22Rv1 (cell line): ENCODE measurements at regions not wholly inside any gene's neighbourhood (a gene's known extent, or its start where the extent isn't known, plus 50 kb on each side); places are given as distances from the start of the nearest gene placed in this dataset.

ENCODE experiments used
- ZFX ChIP-seq: fragments of 450-650 bp; IDR thresholded peaks from 2 replicates; pipeline ENCODE4 v1.6.1; 2017; ENCODE audit warnings: antibody characterized with exemption, borderline replicate concordance
- TF ChIP-seq, protein P1 (sequence below): fragments of 450-650 bp; IDR thresholded peaks from 2 replicates; pipeline ENCODE4 v1.5.1; 2017; ENCODE audit warnings: mild to moderate bottlenecking

DNA sequence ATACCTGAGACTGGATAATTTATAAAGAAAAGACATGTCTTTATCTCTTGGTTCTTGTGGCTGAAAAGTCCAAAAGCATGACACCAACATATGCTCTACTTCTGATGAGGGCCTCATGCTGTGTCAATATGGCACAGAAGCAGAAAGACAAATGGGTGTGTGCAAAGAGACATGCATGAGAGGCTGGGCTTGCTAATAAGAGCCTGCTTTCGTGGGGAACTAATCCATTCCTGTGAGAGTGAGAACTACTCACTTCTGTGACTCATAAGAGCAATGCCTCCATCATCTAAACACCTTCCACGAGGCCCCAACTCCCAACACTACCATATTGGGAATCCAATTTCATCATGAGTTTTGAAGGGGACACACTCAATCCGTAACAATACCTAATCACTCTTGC lies 340.0 kb upstream of the DUSP10 start:
- TF ChIP-seq, protein P1, sequence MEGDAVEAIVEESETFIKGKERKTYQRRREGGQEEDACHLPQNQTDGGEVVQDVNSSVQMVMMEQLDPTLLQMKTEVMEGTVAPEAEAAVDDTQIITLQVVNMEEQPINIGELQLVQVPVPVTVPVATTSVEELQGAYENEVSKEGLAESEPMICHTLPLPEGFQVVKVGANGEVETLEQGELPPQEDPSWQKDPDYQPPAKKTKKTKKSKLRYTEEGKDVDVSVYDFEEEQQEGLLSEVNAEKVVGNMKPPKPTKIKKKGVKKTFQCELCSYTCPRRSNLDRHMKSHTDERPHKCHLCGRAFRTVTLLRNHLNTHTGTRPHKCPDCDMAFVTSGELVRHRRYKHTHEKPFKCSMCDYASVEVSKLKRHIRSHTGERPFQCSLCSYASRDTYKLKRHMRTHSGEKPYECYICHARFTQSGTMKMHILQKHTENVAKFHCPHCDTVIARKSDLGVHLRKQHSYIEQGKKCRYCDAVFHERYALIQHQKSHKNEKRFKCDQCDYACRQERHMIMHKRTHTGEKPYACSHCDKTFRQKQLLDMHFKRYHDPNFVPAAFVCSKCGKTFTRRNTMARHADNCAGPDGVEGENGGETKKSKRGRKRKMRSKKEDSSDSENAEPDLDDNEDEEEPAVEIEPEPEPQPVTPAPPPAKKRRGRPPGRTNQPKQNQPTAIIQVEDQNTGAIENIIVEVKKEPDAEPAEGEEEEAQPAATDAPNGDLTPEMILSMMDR, result no peak
- TF ChIP-seq ZFX, result no peak
